ENCODE measurements at regions not wholly inside any gene's neighbourhood (a gene's known extent, or its start where the extent isn't known, plus 50 kb on each side); places are given as distances from the start of the nearest gene placed in this dataset.

GRCh38 chr14:104465482-104466390 lies 113.8 kb upstream of the C14orf180 start:
- Histone ChIP-seq H3K4me2 (ENCODE audit: control insufficient read depth, extremely low read depth, insufficient read depth, low read depth, low read length) (no peak overlapping the region), H3K36me3 (ENCODE audit: control insufficient read depth in 2 of 2, extremely low read depth in 1 of 2, insufficient read depth in 2 of 2, low read length in 2 of 2) (no peaks in the 10 kb centered on the region), H3K27me3 (ENCODE audit: control insufficient read depth, extremely low read depth, insufficient read depth, low read length) (peaks cover 14% of the 10 kb centered on the region), H3K27ac (ENCODE audit: control insufficient read depth, insufficient read depth, low read length) (no peak overlapping the region), H3K4me1 (ENCODE audit: control insufficient read depth, extremely low read depth, insufficient read depth, low read length) (no peaks in the 10 kb centered on the region), H3K9me3 (ENCODE audit: control insufficient read depth, low read depth, low read length) (no peaks in the 10 kb centered on the region), H3K4me3 (ENCODE audit: control insufficient read depth in 2 of 3, extremely low read depth in 1 of 3, insufficient read depth in 2 of 3, low read depth in 1 of 3, low read length in 3 of 3) (no peak overlapping the region), H3K9me1 (ENCODE audit: control insufficient read depth, extremely low read depth, insufficient read depth, low read length) (no peaks in the 10 kb centered on the region), H3K79me2 (ENCODE audit: control insufficient read depth, insufficient read depth, low read length) (no peaks in the 10 kb centered on the region), H3K9ac (ENCODE audit: control insufficient read depth, extremely low read depth, insufficient read depth, low read length) (no peak overlapping the region), H4K20me1 (ENCODE audit: control insufficient read depth, extremely low read depth, insufficient read depth, low read length) (no peaks in the 10 kb centered on the region), H2AFZ (ENCODE audit: control insufficient read depth, low read length) (no peak overlapping the region)
- DNase-seq (ENCODE audit: low read depth, low spot score): no peak
- FAIRE-seq: no peak
- TF ChIP-seq, protein P1, sequence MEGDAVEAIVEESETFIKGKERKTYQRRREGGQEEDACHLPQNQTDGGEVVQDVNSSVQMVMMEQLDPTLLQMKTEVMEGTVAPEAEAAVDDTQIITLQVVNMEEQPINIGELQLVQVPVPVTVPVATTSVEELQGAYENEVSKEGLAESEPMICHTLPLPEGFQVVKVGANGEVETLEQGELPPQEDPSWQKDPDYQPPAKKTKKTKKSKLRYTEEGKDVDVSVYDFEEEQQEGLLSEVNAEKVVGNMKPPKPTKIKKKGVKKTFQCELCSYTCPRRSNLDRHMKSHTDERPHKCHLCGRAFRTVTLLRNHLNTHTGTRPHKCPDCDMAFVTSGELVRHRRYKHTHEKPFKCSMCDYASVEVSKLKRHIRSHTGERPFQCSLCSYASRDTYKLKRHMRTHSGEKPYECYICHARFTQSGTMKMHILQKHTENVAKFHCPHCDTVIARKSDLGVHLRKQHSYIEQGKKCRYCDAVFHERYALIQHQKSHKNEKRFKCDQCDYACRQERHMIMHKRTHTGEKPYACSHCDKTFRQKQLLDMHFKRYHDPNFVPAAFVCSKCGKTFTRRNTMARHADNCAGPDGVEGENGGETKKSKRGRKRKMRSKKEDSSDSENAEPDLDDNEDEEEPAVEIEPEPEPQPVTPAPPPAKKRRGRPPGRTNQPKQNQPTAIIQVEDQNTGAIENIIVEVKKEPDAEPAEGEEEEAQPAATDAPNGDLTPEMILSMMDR (optimal IDR thresholded peaks at IDR 0.05 in 1 of 3, IDR thresholded peaks at IDR 0.05 in 1 of 3, conservative IDR thresholded peaks at IDR 0.05 in 1 of 3; ENCODE audit: extremely low read depth in 1 of 3, insufficient read depth in 2 of 3, low read length in 3 of 3): no peak
- no peak for TF ChIP-seq EZH2 (IDR thresholded peaks at IDR 0.05; ENCODE audit: low read length)
- dilution Hi-C loops (cut with MboI; ENCODE audit: extremely low pct_ligation_motif_present, low sequenced_read_pairs): no loop called here

GRCh38 chr14:104467236-104467635 lies 112.3 kb upstream of the C14orf180 start:
- Histone ChIP-seq H3K9me1 (ENCODE audit: control insufficient read depth, extremely low read depth, insufficient read depth, low read length) (no peaks in the 10 kb centered on the region), H3K9ac (ENCODE audit: control insufficient read depth, extremely low read depth, insufficient read depth, low read length) (no peak overlapping the region), H2AFZ (ENCODE audit: control insufficient read depth, low read length) (no peak overlapping the region), H4K20me1 (ENCODE audit: control insufficient read depth, extremely low read depth, insufficient read depth, low read length) (no peaks in the 10 kb centered on the region), H3K79me2 (ENCODE audit: control insufficient read depth, insufficient read depth, low read length) (no peaks in the 10 kb centered on the region), H3K27ac (ENCODE audit: control insufficient read depth, insufficient read depth, low read length) (no peak overlapping the region), H3K36me3 (ENCODE audit: control insufficient read depth in 2 of 2, extremely low read depth in 1 of 2, insufficient read depth in 2 of 2, low read length in 2 of 2) (no peaks in the 10 kb centered on the region), H3K4me1 (ENCODE audit: control insufficient read depth, extremely low read depth, insufficient read depth, low read length) (no peaks in the 10 kb centered on the region), H3K4me3 (ENCODE audit: control insufficient read depth in 2 of 3, extremely low read depth in 1 of 3, insufficient read depth in 2 of 3, low read depth in 1 of 3, low read length in 3 of 3) (no peak overlapping the region), H3K9me3 (ENCODE audit: control insufficient read depth, low read depth, low read length) (no peaks in the 10 kb centered on the region), H3K4me2 (ENCODE audit: control insufficient read depth, extremely low read depth, insufficient read depth, low read depth, low read length) (no peak overlapping the region), H3K27me3 (ENCODE audit: control insufficient read depth, extremely low read depth, insufficient read depth, low read length) (peaks cover 2% of the 10 kb centered on the region)
- no peak for FAIRE-seq
- dilution Hi-C loops (cut with MboI; ENCODE audit: extremely low pct_ligation_motif_present, low sequenced_read_pairs): no loop called here
- DNase-seq (ENCODE audit: low read depth, low spot score): no peak
- TF ChIP-seq, protein P1 (optimal IDR thresholded peaks at IDR 0.05 in 1 of 3, IDR thresholded peaks at IDR 0.05 in 1 of 3, conservative IDR thresholded peaks at IDR 0.05 in 1 of 3; ENCODE audit: extremely low read depth in 1 of 3, insufficient read depth in 2 of 3, low read length in 3 of 3): no peak
- no peak for TF ChIP-seq EZH2 (IDR thresholded peaks at IDR 0.05; ENCODE audit: low read length)
